Panc1 (cell line): ENCODE measurements at regions not wholly inside any gene's neighbourhood (a gene's known extent, or its start where the extent isn't known, plus 50 kb on each side); places are given as distances from the start of the nearest gene placed in this dataset.

Experiments used
- CTCF ChIP-seq: fragments of 450-650 bp; IDR thresholded peaks from 2 replicates; pipeline ENCODE4 v1.5.1; 2017; ENCODE audit warnings: mild to moderate bottlenecking
- POLR2AphosphoS5 ChIP-seq: IDR thresholded peaks from 2 replicates; pipeline ENCODE4 v1.6.1; 2012; ENCODE audit warnings: mild to moderate bottlenecking, low read depth, low read length, moderate library complexity
- SIN3A ChIP-seq: IDR thresholded peaks from 2 replicates; pipeline ENCODE4 v1.6.1; 2012; ENCODE audit warnings: low read depth, mild to moderate bottlenecking, low read length, moderate library complexity, borderline replicate concordance; ENCODE audit not compliant: insufficient read depth
- TCF7L2 ChIP-seq: IDR thresholded peaks from 2 replicates; pipeline ENCODE4 v1.6.1; 2011; ENCODE audit warnings: mild to moderate bottlenecking, low read depth, low read length, inconsistent platforms

- no peak for TF ChIP-seq CTCF
- no peak for TF ChIP-seq POLR2AphosphoS5
- TF ChIP-seq TCF7L2 = no peak
- no peak for TF ChIP-seq SIN3A
Observed at GRCh38 chr6:140346428-140346827, 972.0 kb upstream of the CITED2 start.
